ENCODE measurements at regions not wholly inside any gene's neighbourhood (a gene's known extent, or its start where the extent isn't known, plus 50 kb on each side); places are given as distances from the start of the nearest gene placed in this dataset.

GRCh38 chr12:84046859-84047258 lies 865.7 kb downstream of the SLC6A15 start:
- no peak overlapping the region for H2BK20ac ChIP-seq (ENCODE audit: low read depth, low read length)
- no peak overlapping the region for H4K8ac ChIP-seq (ENCODE audit: low read depth in 2 of 2, low read length in 2 of 2)
- H3K56ac ChIP-seq (ENCODE audit: extremely low read depth, insufficient read depth, low read length): no peak overlapping the region
- no peaks in the 10 kb centered on the region for H3K9me3 ChIP-seq (ENCODE audit: control insufficient read depth, insufficient read depth, low read length)
- H3K27ac ChIP-seq (ENCODE audit: insufficient read depth, low read length): no peak overlapping the region
- H3K18ac ChIP-seq (ENCODE audit: low read depth, low read length): no peak overlapping the region
- H2AK9ac ChIP-seq (replicated peaks; ENCODE audit: low read depth, low read length, poor library complexity): no peak overlapping the region
- BruUV-seq (replicated peaks): no TSS peak
- H2BK120ac ChIP-seq (ENCODE audit: low read depth, low read length): no peak overlapping the region
- H3K9ac ChIP-seq (ENCODE audit: low read depth, low read length): no peak overlapping the region
- no CpG with 5 or more reads among the region's 2 CpGs for WGBS, 2 experiments (ENCODE audit: extremely low coverage in 2 of 2, insufficient read length in 1 of 2)
- no peaks in the 10 kb centered on the region for H4K20me1 ChIP-seq (ENCODE audit: insufficient read depth, low read length)
- no peaks in the 10 kb centered on the region for H3K4me1 ChIP-seq (ENCODE audit: control insufficient read depth, insufficient read depth, low read length)
- H2BK15ac ChIP-seq (ENCODE audit: low read depth, low read length): no peak overlapping the region
- dilution Hi-C loops (cut with HindIII; ENCODE audit: low sequenced_read_pairs, unreplicated experiment) (no loop called here), in situ Hi-C loops (cut with MboI; ENCODE audit: low sequenced_read_pairs) (no loop called here), intact Hi-C loops (cut with micrococcal nuclease) (no loop called here)
- no peak overlapping the region for H3K4ac ChIP-seq (ENCODE audit: low read depth, low read length)
- TF ChIP-seq FOS (IDR thresholded peaks at IDR 0.05; ENCODE audit: low read depth, low read length) (no peak), NFE2L2 (IDR thresholded peaks at IDR 0.05; ENCODE audit: low read depth, low read length) (no peak), ELK1 (IDR thresholded peaks at IDR 0.05; ENCODE audit: borderline replicate concordance, low read depth, low read length) (no peak)
- ChIA-PET POLR2A (ENCODE audit: unreplicated experiment) (no interaction called here), CTCF (no interaction called here)
- H3K4me3 ChIP-seq (ENCODE audit: insufficient read depth, low read depth, low read length): no peak overlapping the region
- H3K14ac ChIP-seq (replicated peaks; ENCODE audit: low read depth, low read length): no peak overlapping the region
- no peak overlapping the region for H2AFZ ChIP-seq (replicated peaks; ENCODE audit: low read length, poor library complexity)
- no peak overlapping the region for H2BK5ac ChIP-seq (ENCODE audit: low read depth, low read length, poor library complexity, severe bottlenecking)
- H4K91ac ChIP-seq (ENCODE audit: insufficient read depth, low read depth, low read length): no peak overlapping the region
- no peaks in the 10 kb centered on the region for H3K79me1 ChIP-seq (ENCODE audit: low read depth in 1 of 2, low read length in 2 of 2)
- H3K27me3 ChIP-seq (ENCODE audit: control insufficient read depth, insufficient read depth, low read length): no peaks in the 10 kb centered on the region
- H4K5ac ChIP-seq (ENCODE audit: low read depth, low read length): no peak overlapping the region
- H3K9me1 ChIP-seq (ENCODE audit: insufficient read depth, low read length): no peaks in the 10 kb centered on the region
- ATAC-seq (ENCODE audit: low read depth) (no peak), DNase-seq (no peak)
- H3K36me3 ChIP-seq (ENCODE audit: control insufficient read depth, insufficient read depth, low read length): no peaks in the 10 kb centered on the region
- no peak overlapping the region for H3K4me2 ChIP-seq (ENCODE audit: low read depth, low read length)
- no peak overlapping the region for H3K23ac ChIP-seq (ENCODE audit: low read depth, low read length)
- H2AK5ac ChIP-seq (ENCODE audit: low read depth, low read length): no peak overlapping the region

Measured in IMR-90 (cell line).